Hepatic stellate cell (primary cell): ENCODE measurements at regions not wholly inside any gene's neighbourhood (a gene's known extent, or its start where the extent isn't known, plus 50 kb on each side); places are given as distances from the start of the nearest gene placed in this dataset.
A peak's percentile ranks its signal among the peaks of the same experiment; 100 is the strongest.
"Not testable (repeated sequence)": the region's sequence is repeated elsewhere in the genome, so short reads cannot be mapped to it uniquely, and the experiment has no call there.

Experiments
- DNase-seq: peaks from one replicate; pipeline ENCODE4 v3.0.0; 2011; ENCODE audit warnings: low spot score

DNA sequence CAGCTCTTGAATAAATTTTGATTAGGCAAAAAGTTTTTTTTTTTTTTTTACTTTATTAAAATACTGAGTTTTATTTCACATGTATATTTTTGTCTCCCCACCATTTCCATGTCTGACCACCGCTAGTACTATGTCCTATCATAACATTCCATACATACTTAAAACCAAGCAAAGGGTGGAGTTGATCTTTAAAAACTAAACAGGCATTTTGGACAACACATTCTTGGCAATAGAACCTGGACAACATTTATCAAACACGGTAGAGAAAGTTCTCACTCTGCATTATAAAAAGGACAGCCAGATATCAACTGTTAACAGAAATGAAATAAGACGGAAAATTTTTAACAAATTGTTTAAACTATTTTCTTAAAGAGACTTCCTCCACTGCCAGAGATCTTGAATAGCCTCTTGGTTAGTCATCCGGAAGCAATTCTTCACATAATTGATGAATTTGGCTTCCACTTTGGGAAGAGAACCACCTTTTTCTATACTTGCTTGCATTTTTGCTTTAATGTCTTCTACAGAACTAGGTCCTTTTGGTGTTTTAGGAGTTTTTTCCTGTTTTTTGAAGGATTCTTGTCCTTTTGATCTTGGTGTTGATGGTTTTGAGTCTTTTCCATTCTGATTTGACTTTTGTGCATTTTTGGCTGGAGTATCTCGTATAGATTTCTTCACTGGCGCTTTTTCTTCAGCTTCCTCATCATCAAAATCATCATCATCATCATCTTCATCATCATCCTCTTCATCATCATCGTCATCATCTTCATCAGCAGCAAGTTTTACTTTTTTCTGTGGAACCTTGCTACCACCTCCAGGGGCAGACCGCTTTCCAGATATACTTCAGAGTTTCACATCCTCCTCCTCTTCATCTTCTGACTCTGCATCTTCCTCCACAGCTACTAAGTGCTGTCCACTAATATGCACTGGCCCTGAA is 58.7 kb downstream of the POU5F2 start:
- not testable (repeated sequence) for DNase-seq

DNA sequence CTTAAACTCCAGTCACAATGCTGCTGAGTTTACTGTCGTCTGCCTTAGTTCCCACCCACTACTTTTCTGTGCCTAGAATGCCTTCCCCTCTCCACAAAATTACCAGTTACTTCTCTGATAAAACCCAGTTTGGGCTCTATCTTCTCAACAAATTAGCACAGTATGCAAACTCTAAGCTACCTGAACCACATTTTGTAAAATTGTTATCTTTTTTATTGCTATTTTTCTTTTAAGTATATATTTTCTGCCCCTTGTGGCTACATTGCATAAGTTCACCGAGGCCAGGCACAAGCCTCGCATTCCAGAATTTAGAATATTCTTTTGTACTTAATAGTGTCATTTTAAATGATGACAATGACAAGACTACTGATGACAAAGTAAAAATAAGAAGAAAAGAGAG is 60.0 kb downstream of the POU5F2 start:
- DNase-seq: no peak

DNA sequence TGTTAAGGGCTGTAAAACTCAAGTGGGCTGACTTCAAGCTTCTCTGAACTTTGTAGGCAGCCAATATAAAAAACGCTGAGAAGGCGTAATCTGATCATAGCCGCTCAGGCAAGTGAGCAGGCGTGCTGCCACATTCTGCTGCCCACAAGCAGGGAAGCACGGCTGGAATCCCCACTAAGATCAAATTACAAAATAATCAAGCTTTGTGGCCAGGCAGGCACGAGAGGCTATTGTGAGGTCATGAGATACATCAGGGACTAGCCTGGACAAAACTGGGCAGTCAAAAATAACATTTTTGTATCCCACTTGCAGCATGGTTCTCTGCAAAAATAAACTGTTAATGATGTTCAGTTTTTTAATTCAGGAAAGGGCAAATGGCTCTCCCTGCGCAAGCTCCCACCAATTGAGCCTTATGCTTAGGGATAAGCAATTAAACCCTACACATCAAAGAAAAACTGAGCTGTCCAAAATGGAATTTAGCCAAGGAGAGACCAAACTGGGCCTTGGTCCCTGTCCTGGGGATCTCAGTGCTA is 64.0 kb downstream of the POU5F2 start:
- peak; percentile 38 for DNase-seq

DNA sequence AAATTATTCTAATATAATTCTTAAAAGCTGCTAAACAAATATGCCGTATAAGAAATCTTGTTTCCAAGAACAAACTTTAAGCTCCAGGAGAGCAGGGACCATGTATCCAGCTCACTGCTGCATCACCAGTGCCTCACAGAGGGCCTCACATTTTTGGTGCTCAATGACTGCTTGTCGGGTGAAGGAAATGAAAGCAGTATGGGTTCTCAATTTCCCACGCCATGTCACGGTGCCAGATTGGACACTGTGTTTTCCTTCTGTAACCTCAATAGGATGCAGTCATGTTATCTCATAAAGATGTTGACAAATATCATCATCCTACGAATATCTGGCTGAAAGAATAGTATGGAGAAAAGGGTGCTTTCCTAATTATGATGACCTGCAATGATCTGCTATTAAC is 64.7 kb downstream of the POU5F2 start:
- no peak for DNase-seq

DNA sequence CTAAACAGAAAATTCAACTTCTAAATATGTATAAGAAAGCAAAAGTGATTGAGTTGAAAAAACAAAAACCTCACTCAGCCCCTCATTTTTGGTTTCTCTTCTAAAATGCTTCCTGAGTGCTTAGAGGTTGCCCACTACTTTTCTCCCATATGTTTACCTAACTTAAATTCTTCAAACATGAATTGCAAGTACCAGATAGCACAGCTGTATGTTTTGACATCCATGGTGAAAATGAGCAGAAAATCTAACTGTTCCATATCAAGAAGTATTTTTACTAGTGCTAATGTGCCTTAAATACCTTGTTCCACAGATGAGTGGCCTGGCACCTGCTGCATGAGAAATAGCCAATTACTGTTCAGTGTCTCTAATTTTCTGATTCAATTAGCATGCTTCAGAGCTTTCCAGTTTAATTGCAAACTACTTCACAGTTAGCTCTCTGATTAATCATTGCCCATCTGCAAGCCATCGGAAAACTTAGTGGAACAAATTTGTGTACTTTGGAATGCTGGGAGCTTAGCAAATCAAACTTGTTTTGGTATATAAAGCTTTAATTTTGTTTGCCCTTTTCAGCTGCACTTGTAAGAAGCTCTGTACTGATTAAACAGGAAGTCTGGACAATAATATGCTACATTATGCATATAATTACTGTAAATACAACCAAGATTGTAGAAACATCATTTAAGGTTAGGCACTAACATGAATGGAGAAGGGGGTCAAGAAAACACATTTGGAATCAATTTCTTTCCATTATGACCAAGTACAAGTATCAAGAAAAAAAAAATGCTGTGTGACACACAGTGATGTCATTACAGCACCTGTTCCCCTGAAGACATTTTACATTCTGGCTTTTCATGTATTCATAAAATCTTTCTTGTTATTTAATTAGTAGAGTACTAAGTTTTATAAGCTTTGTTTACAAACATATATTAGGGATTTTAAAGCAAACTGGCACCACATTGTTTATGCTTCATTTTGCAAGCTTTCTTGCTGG is 65.6 kb downstream of the POU5F2 start:
- DNase-seq: no peak

DNA sequence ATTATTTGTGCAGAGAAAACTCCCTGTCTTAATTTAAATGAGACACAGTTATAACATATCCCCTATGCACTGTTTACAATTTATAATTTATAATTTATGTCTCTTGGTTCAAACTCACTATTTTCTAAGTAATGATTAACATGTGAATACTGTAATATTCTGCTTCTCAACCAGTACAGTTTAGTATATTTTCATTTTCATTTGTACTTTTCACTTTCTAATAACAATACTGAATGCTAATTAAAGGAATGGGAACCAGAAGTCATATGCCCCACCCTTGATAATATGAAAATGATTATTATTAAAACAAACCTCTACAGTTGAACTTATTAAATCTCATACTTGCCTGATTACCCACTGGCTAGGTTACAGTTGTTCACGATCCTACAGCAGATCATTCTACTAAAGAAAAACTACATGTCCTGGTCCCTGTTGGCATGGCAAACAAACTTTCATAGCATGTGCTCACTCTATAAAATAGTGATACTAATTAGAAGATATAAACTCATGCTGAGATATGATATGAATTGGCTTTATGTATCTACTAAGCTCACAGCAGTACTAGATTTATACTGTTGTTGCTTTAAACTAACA is 66.4 kb downstream of the POU5F2 start:
- DNase-seq: no peak

DNA sequence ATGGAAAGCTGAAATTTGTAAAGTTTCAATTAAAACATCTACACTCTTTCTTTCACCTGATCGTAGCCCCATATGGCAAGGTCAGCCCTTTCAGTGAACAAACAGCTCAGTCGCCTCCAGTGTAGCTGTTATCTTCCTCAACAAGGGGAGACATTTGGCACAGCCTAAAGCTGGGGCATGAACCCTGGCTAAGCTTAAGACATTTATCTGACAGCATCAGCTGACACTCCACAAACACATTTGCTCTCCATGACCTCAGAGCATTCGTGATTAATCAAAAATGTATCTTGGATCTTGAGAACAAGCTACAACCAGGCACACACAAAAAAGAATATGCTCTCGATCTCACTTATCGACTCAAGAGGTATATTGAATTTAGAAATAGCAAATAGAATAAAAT is 67.3 kb downstream of the POU5F2 start:
- DNase-seq: no peak

DNA sequence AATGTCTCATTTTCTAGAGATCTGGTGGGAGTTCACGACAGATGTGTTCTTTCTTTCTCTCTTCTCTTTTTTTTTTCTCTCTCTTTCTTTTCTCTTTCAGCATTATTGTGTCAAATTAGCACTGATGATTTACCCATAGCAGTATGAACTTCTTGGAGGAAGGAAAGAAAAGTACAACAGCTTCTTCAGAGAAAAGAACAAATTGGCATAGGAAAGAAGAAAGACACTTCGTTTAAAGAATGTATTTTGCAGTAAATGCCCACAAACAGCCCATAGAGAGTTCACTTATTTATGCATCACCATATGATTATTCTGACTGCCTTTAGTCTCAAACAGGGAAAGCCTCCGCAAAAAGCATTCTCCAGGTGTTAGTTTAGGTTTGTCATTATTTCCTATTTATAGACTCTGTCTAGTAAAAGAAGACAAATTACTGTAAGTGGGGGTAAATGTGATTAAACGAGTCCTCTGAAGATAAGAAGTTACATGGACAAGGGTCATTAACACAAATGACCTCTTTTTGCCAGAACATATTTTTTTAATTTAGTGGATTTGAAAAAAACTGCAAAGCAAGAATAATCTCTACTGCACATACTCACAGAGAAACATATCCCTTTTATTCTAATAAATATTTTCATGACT is 68.0 kb downstream of the POU5F2 start:
- no peak for DNase-seq

DNA sequence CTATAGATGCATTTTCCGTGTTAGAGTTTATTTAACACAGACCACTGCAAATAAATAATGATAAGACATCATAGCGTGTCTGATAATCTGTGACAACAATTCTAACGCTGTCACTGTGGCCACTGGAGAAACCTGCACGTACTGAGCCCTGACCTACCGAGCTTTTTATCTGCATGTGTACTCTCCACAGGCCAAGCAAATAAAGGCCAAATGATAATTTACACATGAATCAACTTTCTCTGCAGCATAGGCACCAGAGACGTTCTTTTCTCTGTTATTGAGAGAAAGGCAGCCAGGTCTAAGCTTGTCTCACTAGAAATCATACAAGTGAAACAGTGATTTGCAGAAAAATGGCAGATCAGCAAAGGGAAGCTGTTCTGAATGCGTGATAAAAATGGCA is 75.8 kb downstream of the POU5F2 start:
- DNase-seq: no peak

DNA sequence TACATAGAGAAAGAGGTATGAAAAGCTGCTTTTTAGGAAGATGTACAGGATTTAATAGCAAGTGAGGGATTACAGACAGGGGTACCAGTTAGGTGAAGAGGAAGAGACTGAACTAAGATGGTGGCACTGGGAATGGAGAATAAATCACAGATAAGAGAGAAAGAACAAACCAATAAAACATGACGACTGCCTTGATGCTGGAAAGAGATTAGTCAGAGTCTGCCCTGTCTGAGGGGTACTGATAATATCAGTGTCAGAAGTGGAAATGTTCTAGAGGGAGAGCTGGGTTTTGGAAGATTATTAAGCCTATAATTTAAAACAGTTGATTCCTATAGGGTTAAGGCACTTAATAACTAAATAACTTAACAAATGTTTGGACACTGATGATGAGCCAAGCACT is 77.7 kb downstream of the NR2F1 start:
- DNase-seq: no peak

DNA sequence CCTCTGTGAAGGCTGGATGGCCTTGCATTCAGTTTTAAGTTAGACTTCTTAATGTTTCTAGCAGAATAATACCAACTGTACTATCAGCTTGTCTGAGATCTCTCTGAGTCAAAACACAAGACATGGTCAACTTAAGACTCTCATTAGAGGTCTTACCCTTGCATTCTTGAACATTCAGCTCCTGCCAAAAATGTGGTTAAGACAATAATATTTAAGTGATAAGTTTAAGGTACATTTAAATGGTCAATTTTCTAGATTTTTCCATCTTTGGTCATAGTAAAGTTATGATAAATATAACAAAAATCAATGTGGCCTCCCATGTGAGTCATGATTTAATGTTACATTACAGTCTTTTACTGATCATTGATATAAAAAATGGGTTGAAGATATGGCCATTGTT is 75.0 kb downstream of the NR2F1 start:
- DNase-seq: peak; percentile 4

DNA sequence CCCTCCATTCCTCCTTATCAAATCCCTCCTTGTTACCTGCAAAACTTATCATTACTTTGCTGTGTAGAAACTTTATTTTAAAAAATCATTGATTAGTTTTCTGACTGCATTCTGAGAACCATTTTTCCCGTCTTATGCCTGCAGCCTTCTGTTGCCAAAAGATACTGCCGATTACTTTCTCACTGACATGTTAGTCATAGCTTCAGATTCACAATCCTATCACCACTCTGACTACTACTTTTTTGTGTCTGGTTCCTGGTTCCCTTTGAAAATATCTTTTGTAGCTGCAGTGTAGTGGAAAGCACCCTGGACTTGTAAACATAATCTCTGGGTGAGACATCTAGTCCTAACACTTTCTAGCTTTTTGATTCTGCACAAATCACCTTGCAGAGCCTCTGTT is 71.7 kb downstream of the NR2F1 start:
- DNase-seq: no peak

DNA sequence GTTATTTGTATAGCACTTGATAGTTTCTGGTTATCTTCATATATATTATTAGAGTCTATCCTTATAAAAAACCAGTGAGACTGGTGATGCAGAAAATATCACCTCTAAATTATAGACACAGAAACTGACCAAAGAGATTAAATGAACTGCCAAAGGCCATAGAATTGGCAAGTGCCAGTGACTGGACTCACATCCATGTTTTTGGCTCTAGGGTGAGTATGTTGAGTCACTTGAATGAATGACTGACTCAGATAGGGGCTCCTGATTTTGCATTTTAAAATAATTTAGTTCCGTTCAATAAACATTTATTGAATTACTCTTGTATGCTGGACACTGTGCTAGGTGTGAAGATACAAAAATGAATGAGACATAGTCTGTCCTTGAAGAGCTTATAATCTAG is 70.7 kb downstream of the NR2F1 start:
- DNase-seq: no peak

DNA sequence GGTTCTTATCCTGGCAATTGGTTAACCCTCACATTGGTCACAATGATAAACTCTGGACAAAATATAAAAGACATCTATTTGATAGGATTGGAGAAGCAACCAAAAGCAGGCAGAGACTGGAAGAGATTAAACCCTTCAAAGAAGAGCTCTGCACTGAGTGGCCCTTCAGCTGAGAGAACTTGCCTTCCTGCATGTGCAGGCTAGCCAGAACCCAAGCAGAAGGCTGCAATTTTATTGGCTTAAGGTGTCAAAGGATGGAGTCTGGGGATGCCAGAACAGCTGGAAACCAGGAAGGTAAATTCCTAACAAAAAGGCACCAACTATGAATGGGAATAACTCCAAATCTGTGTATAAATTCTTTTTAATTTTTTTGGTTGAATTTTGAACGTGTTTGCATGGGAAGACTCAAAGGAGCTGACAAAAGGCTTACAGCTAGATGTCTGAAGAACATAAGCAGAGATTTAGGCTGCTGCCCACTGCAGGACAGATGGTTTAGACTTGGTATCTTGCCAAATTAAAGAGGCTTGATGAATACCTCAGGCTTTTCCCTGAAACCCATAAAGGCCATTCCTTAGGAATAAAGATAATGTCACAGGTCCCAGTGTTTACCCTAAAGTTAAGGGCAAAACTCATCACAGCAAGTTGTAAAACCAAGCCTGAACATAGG is 66.3 kb downstream of the NR2F1 start:
- no peak for DNase-seq

DNA sequence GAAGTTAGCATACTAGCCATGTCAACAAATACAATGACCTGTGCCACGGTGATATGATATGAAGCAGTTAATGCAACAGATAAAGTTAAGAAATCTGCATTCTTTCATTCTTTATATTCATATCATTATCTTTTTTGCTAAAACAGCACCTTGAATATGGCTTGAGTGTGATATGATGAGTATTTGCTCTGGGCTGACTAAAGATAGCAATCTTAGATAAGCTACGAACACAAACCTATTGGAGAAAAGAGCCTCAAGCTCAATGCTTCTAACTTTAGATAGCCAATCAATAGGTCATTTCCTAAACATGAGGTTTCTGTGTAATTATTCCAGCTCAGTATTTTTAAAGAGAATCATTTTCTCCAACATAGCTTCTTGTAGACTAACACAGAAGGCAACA is 61.7 kb downstream of the NR2F1 start:
- DNase-seq: no peak
